CD14-positive monocyte (primary cell): ENCODE measurements at regions not wholly inside any gene's neighbourhood (a gene's known extent, or its start where the extent isn't known, plus 50 kb on each side); places are given as distances from the start of the nearest gene placed in this dataset.

Source experiments
- DNase-seq, 3 donors: peaks; one replicate each; pipeline ENCODE4 v3.0.0-alpha.2; 2011 to 2022
- H2AFZ ChIP-seq: 2 replicates; pipeline ENCODE4 v1.6.0; 2012; ENCODE audit warnings: mild to moderate bottlenecking, low read depth, low read length, inconsistent platforms; ENCODE audit not compliant: insufficient read depth, poor library complexity, severe bottlenecking
- H3K27ac ChIP-seq, 2 donors: 1 replicate in 1 of 2; 2 replicates in 1 of 2; pipeline ENCODE4 v1.5.1; 2012 to 2013; ENCODE audit warnings: low read length in 2 of 2, control low read depth in 1 of 2, inconsistent platforms in 1 of 2, low read depth in 1 of 2, mild to moderate bottlenecking in 1 of 2
- H3K27me3 ChIP-seq, 2 donors: one replicate each; pipeline versions ENCODE4 v1.6.0 to v1.6.1; 2011 to 2013; ENCODE audit warnings: low read length in 2 of 2; ENCODE audit not compliant: control insufficient read depth in 2 of 2, insufficient read depth in 2 of 2
- H3K36me3 ChIP-seq, 2 donors: replicated peaks in 1 of 2; 1 replicate in 1 of 2; 2 replicates in 1 of 2; pipeline versions ENCODE4 v1.5.1 to v1.6.1; 2012 to 2013; ENCODE audit warnings: low read length in 2 of 2, control low read depth in 1 of 2, inconsistent platforms in 1 of 2, mild to moderate bottlenecking in 1 of 2; ENCODE audit not compliant: insufficient read depth in 2 of 2, control insufficient read depth in 1 of 2
- H3K4me1 ChIP-seq, 2 donors: 1 replicate in 1 of 2; 2 replicates in 1 of 2; pipeline versions ENCODE4 v1.5.1 to v1.6.1; 2012 to 2013; ENCODE audit warnings: low read length in 2 of 2, control low read depth in 1 of 2, inconsistent platforms in 1 of 2, mild to moderate bottlenecking in 1 of 2, moderate library complexity in 1 of 2; ENCODE audit not compliant: insufficient read depth in 2 of 2, control insufficient read depth in 1 of 2
- H3K4me2 ChIP-seq: replicated peaks from 2 replicates; pipeline ENCODE3; 2012; ENCODE audit warnings: low read length, moderate library complexity, mild to moderate bottlenecking; ENCODE audit not compliant: poor library complexity, severe bottlenecking; ENCODE audit errors: extremely low read depth
- H3K4me3 ChIP-seq, 3 experiments: fragments of 200-600 bp in 1 of 3; sonication (generic) in 1 of 3; replicated peaks in 1 of 3; 1 replicate in 2 of 3; 2 replicates in 1 of 3; pipeline ENCODE4 v1.5.1; 2011 to 2013; ENCODE audit warnings: low read length in 3 of 3, mild to moderate bottlenecking in 3 of 3, control low read depth in 2 of 3, low read depth in 2 of 3, inconsistent platforms in 1 of 3, moderate library complexity in 1 of 3
- H3K79me2 ChIP-seq: 2 replicates; pipeline ENCODE4 v1.6.0; 2012; ENCODE audit warnings: mild to moderate bottlenecking, control low read depth, inconsistent platforms, low read length, moderate library complexity; ENCODE audit not compliant: insufficient read depth
- H3K9ac ChIP-seq: 2 replicates; pipeline ENCODE4 v1.6.0; 2017; ENCODE audit warnings: low read length, mild to moderate bottlenecking; ENCODE audit not compliant: insufficient read depth, poor library complexity, severe bottlenecking
- H3K9me3 ChIP-seq, 2 donors: replicated peaks in 1 of 2; 1 replicate in 1 of 2; 2 replicates in 1 of 2; pipeline versions ENCODE4 v1.5.1 to v1.6.1; 2012 to 2013; ENCODE audit warnings: low read length in 2 of 2, control low read depth in 1 of 2; ENCODE audit not compliant: control insufficient read depth in 1 of 2, insufficient read depth in 1 of 2
- H4K20me1 ChIP-seq: 2 replicates; pipeline ENCODE4 v1.6.0; 2012; ENCODE audit warnings: mild to moderate bottlenecking, low read length, control low read depth, moderate library complexity; ENCODE audit not compliant: insufficient read depth
- H3K27ac Mint-ChIP-seq, 7 donors: one replicate each; pipeline ENCODE4 v1.8.0; 2020; ENCODE audit warnings: mild to moderate bottlenecking in 7 of 7, mixed read lengths in 7 of 7, moderate library complexity in 6 of 7, inconsistent platforms in 2 of 7
- H3K27me3 Mint-ChIP-seq, 3 donors: one replicate each; pipeline ENCODE4 v1.8.0; 2021 to 2022; ENCODE audit warnings: low read depth in 3 of 3, mild to moderate bottlenecking in 3 of 3, mixed read lengths in 3 of 3, moderate library complexity in 3 of 3, inconsistent platforms in 1 of 3
- H3K36me3 Mint-ChIP-seq, 2 donors: one replicate each; pipeline ENCODE4 v1.8.0; 2020; ENCODE audit warnings: mixed read lengths in 2 of 2, inconsistent platforms in 1 of 2, mild to moderate bottlenecking in 1 of 2
- H3K4me1 Mint-ChIP-seq: one replicate; pipeline ENCODE4 v1.8.0; 2020; ENCODE audit warnings: mild to moderate bottlenecking, mixed read lengths
- H3K4me3 Mint-ChIP-seq, 2 donors: one replicate each; pipeline ENCODE4 v1.8.0; 2020; ENCODE audit warnings: mild to moderate bottlenecking in 2 of 2, mixed read lengths in 2 of 2, moderate library complexity in 1 of 2
- H3K9me3 Mint-ChIP-seq, 7 donors: one replicate each; pipeline ENCODE4 v1.8.0; 2020 to 2022; ENCODE audit warnings: mixed read lengths in 7 of 7, mild to moderate bottlenecking in 6 of 7, moderate library complexity in 6 of 7, inconsistent platforms in 2 of 7
- WGBS: methylation state at CpG from one replicate; pipeline ENCODE4 v1.1.5; 2013; ENCODE audit warnings: missing lambda C conversion rate; ENCODE audit not compliant: insufficient coverage; 5-methylcytosine and 5-hydroxymethylcytosine counted together
- intact Hi-C, 2 donors: fragments of 100-400 bp; cut with micrococcal nuclease; formaldehyde crosslinking; loops; one replicate each; pipeline versions ENCODE4 v1.15.0 to v1.15.1; 2023
- TF ChIP-seq, protein P1 (sequence below): fragments of 200-600 bp; IDR thresholded peaks from one replicate; pipeline ENCODE4 v1.8.0; 2022; ENCODE audit warnings: antibody characterized with exemption, mild to moderate bottlenecking

DNA sequence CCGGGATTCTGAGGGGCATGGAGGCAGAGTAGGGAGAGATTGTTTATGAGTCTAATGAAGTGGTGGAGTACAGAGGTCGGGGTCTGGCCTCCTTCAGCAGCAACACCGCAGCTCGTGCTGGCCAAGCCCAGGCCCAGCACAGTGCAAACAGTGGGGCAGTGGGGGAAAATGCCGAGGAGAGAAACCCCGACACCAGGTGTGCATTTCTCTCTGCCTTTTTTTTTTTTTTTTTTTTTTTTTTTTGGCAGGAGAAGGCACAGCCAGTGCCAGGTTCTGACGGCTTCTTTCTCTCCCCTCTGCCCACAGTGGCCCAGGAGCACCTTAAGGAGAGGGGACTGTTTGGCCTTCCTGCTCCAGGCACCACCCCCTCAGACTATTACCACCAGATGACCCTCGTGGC lies 219.3 kb downstream of the GLI2 start:
- Mint-ChIP-seq H3K9me3 (peaks cover 0 to 2% (median 0%) of the 10 kb centered on the region in 7 donors), H3K4me1 (no peaks in the 10 kb centered on the region), H3K27me3 (peaks cover 0 to 4% (median 4%) of the 10 kb centered on the region in 3 donors), H3K4me3 (no peak overlapping the region), H3K27ac (no peak overlapping the region), H3K36me3 (no peaks in the 10 kb centered on the region)
- TF ChIP-seq, protein P1, sequence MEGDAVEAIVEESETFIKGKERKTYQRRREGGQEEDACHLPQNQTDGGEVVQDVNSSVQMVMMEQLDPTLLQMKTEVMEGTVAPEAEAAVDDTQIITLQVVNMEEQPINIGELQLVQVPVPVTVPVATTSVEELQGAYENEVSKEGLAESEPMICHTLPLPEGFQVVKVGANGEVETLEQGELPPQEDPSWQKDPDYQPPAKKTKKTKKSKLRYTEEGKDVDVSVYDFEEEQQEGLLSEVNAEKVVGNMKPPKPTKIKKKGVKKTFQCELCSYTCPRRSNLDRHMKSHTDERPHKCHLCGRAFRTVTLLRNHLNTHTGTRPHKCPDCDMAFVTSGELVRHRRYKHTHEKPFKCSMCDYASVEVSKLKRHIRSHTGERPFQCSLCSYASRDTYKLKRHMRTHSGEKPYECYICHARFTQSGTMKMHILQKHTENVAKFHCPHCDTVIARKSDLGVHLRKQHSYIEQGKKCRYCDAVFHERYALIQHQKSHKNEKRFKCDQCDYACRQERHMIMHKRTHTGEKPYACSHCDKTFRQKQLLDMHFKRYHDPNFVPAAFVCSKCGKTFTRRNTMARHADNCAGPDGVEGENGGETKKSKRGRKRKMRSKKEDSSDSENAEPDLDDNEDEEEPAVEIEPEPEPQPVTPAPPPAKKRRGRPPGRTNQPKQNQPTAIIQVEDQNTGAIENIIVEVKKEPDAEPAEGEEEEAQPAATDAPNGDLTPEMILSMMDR = no peak
- intact Hi-C loops = no loop called here
- 80% methylated on average over 1 of the region's 8 CpGs for WGBS
- no peak overlapping the region for H3K4me2 ChIP-seq
- H3K79me2 ChIP-seq = no peaks in the 10 kb centered on the region
- no peaks in the 10 kb centered on the region for H3K9me3 ChIP-seq
- H4K20me1 ChIP-seq = no peaks in the 10 kb centered on the region
- no peak overlapping the region for H2AFZ ChIP-seq
- no peaks in the 10 kb centered on the region for H3K4me1 ChIP-seq
- no peaks in the 10 kb centered on the region for H3K27me3 ChIP-seq
- H3K27ac ChIP-seq = no peak overlapping the region
- no peaks in the 10 kb centered on the region for H3K36me3 ChIP-seq
- no peak overlapping the region for H3K4me3 ChIP-seq
- H3K9ac ChIP-seq = no peak overlapping the region
- no peak for DNase-seq

DNA sequence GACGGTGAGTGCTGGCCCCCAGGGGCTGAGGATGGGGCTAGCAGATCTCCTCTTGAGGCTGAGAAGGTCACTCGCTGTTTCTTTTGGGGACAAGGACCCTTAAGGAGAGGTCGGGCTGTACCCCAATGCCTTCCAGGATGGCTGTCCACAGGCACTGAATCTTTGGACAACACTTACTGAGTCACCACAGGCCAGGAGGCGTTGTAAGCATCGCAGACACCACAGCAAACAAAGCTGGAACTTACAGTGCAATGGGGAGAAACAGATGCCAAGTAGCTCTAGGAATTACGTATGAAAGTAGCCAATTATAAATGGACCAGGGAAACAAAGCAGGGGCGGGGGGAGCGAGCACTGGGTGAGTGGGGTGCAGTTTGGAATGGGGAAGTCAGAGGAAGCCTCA lies 219.8 kb downstream of the GLI2 start:
- H3K27me3 Mint-ChIP-seq = peaks cover 0 to 4% (median 4%) of the 10 kb centered on the region in 3 donors
- DNase-seq = no peak
- no peaks in the 10 kb centered on the region for H3K9me3 Mint-ChIP-seq
- H3K36me3 ChIP-seq = no peaks in the 10 kb centered on the region
- H2AFZ ChIP-seq = no peak overlapping the region
- H3K79me2 ChIP-seq = no peaks in the 10 kb centered on the region
- H3K4me3 Mint-ChIP-seq = no peak overlapping the region
- H3K9ac ChIP-seq = no peak overlapping the region
- H3K36me3 Mint-ChIP-seq = no peaks in the 10 kb centered on the region
- no peak overlapping the region for H3K4me3 ChIP-seq
- H3K9me3 ChIP-seq = no peaks in the 10 kb centered on the region
- 77% methylated on average over 7 of the region's 8 CpGs for WGBS
- no peak overlapping the region for H3K27ac Mint-ChIP-seq
- TF ChIP-seq, protein P1 = no peak
- no peak overlapping the region for H3K27ac ChIP-seq
- no peak overlapping the region for H3K4me2 ChIP-seq
- intact Hi-C loops = no loop called here
- H4K20me1 ChIP-seq = no peaks in the 10 kb centered on the region
- no peaks in the 10 kb centered on the region for H3K4me1 Mint-ChIP-seq
- no peaks in the 10 kb centered on the region for H3K27me3 ChIP-seq
- no peaks in the 10 kb centered on the region for H3K4me1 ChIP-seq
